SH-SY5Y (cell line): ENCODE measurements at regions not wholly inside any gene's neighbourhood (a gene's known extent, or its start where the extent isn't known, plus 50 kb on each side); places are given as distances from the start of the nearest gene placed in this dataset.

ENCODE experiments used
- GATA2 ChIP-seq: IDR thresholded peaks from 2 replicates; pipeline ENCODE4 v1.6.1; 2011; ENCODE audit warnings: mild to moderate bottlenecking, low read depth, low read length
- GATA3 ChIP-seq: IDR thresholded peaks from 2 replicates; pipeline ENCODE4 v1.6.1; 2011; ENCODE audit warnings: low read depth, mild to moderate bottlenecking, low read length, moderate library complexity

GRCh38 chr12:124514996-124515932, 52.1 kb downstream of the NCOR2 start:
- no peak for TF ChIP-seq GATA2
- no peak for TF ChIP-seq GATA3
